ENCODE measurements at regions not wholly inside any gene's neighbourhood (a gene's known extent, or its start where the extent isn't known, plus 50 kb on each side); places are given as distances from the start of the nearest gene placed in this dataset.

DNA sequence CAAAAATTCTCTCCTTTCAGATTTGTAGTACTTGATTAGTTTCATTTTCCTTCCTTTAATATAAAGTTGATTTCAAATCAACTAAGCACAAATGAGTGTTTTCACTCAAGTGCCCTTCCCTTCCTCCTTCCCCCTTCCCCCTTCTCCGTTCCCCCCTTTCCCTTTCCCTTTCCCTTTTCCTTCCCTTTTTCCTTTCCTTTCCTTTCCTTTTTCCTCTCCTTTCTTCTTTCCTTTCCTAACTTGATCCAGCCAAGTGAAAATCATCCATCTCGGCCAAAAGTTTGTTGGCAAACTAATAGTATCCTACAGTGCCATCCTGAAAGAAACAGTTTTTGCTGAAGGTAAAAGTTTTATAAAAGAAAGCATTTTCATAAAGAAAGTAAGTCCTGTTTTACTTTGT is 85.3 kb upstream of the CD180 start:
- no peak for DNase-seq

GRCh38 chr5:67273689-67274356 is 77.2 kb upstream of the CD180 start:
- DNase-seq, result no peak

DNA sequence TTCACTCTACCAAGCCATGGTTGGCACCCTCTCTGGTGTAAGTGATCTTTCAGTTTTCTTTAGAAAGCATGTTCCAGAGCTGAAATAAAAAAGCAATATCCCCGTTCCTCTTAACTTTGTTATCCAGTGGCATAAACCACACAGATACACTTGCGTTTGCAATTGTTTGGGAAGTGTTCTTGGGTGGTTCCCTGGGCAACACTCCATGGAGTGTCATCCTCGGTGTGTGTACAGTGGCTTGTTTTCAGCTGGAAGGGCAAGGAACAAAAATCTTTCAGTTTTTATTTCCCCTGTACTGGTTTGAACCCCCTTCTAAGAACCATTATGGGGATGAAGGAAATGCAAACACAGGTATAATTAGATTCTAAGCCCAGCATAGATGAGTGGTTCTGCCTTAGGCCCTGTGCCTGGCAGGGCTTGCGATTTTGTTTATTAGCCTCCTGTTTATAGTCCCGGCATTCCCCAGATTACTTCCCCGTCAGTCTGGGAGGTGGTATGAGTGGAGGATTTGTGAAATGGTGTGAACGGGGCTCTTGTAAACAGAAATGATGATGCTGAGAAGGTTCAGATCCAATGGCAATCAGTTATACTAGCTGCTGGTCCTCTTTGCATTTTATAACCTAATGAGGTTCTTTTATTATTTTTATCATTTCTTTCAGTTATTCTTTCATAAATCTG is 76.0 kb upstream of the CD180 start:
- no peak for DNase-seq

GRCh38 chr5:67268231-67269021 is 71.8 kb upstream of the CD180 start:
- no peak for DNase-seq

DNA sequence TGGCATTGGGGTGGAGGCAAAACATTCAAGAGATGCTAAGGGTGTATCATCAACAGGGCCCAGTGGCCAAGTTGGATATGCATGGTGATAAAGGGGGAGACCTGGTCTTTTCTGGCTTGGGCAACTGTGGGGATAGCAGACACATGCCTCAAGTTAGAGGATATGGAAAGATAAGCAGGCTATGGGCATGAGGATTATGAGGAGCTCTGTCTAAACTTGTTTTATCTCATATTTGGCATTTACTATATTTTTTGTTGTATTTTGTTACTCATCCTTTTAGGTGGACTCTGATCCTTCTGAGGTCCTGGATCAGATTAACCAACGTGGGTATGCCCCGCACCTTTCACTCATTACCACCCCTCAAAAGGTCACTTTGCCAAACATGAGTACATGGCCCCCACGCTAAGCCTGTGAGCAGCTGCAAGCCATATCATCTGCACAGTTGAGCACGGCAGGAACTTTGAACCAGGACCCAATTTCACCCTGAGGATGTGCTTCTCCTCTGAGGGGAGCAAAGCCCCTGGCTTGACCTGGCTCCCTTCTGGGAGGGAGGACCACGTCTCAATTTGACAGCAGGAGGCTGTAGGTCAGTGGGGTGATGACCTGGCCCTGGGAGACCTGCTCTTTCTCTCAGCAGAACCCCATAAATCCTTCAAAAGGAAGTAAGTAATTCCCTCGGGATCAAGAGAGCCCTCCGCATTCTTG is 71.1 kb upstream of the CD180 start:
- no peak for DNase-seq

DNA sequence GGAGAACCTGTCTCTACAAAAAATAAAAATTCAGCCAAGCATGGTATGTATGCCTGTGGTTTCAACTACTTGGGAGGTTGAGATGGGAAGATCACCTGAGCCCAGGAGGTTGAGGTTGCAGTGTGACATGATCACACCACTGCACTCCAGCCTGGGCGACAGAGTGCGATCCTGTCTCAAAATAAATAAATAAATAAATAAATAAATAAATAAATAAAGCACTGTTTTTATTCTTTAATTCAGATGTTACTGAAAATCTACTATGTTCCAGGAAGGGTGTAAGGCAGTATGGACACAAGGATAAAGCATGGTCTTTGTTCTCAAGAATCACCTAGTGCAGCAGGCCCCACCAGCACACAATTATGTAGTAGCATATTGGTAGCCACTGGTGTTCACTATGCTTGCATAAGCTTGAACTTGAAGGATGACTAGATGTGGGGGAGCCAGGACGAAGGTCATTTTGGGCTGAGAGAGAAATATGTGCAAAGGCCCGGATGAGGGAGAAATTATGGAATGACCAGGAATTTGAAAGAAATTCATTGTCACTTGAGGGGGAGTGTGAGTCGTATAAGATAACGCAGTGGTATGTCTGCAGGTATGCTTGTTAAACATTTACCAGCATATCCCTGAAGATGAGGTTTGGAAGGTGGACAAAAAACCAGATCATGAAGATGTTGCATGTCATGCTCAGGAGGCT is 70.2 kb upstream of the CD180 start:
- DNase-seq, result no peak

- DNase-seq, result no peak
Observed at GRCh38 chr5:67265951-67266350, 69.4 kb upstream of the CD180 start.

- DNase-seq, result no peak
Observed at GRCh38 chr5:67263656-67264408, 67.2 kb upstream of the CD180 start.

DNA sequence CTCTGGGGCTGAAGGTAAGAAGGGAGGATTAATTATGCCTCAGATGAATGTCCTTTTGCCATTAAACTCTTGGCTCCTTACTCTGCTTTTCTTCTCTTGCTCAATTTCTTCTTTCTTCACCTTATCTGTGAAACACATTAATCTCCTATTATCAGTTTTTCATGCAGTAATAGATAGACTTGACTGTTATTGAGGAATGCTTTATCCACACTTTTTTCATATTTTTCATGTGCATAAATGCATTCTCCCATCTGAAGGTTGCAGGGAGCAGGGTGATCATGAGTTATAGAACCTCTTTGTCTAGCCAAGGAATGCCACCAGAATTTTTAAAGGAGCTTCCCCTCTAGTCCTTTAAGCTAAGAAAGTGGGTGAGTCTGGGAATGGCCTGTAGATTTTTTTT is 66.4 kb upstream of the CD180 start:
- DNase-seq, result no peak

DNA sequence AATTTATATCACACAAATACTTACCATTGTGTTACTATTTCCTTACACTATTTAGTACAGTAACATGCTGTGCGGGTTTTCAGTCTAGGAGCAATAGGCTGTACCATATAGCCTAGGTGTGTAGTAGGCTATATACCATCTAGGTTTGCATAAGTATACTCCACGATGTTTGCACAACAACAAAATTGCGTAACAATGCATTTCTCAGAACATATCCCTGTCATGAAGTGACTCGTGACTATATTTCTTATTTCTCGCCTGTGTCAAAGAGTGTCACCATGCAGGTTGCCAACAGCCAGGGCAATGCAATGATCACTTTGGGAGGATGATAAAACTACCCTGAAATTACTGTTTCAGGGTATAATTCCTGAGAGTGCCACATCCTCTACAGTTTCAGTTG is 65.6 kb upstream of the CD180 start:
- no peak for DNase-seq

DNA sequence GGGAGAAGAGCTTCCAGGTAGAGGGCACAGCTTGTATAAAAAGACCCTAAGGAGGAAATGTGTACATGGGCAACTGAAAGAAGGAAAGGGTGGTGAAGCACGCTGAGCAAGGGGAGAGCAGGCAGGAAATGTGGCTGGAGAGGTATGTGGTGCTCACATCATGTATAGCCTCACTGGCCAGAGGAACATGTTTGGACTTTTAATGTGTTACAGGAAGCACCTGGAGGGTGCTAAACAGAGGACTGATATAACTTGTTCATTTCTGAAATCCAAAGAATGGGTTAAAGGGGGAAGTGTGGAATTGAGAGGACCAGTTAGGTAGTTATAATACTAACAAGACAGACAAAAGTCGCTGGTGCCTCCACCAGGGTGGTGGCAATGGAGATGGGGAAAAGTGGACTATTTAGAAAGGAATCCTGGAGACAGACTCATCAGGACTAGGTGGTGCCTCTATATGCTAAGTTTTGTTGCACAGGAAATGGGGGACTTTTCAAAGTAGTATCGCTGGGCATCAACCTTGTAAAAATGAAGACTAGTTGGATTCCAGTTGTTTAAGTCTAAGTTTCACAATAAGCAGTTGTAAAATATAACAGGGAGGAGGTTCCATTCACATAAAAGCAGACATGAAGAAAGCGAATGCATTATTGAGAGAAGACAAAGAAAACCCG is 63.1 kb upstream of the CD180 start:
- no peak for DNase-seq

GRCh38 chr5:67257500-67257899 is 60.9 kb upstream of the CD180 start:
- DNase-seq, result no peak

DNA sequence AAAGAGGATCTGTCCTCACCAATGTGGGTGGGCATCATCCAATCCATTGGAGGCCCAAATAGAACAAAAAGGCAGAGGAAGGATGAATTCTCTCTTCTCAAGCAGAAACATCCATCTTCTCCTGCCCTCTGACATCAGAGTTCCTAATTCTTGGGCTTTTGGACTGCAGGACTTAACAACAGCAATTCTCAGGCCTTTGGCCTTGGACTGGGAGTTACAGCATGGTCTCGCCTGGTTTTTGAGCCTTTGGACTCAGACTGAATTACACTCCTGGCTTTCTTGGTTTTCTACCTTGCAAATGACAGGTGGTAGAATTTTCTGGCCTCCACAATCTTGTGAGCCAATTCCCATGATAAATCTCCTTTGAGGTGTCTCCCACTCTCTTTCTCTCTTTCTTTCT is 60.5 kb upstream of the CD180 start:
- DNase-seq, result no peak

- DNase-seq, result no peak
Observed at GRCh38 chr5:67255881-67256280, 59.3 kb upstream of the CD180 start.

DNA sequence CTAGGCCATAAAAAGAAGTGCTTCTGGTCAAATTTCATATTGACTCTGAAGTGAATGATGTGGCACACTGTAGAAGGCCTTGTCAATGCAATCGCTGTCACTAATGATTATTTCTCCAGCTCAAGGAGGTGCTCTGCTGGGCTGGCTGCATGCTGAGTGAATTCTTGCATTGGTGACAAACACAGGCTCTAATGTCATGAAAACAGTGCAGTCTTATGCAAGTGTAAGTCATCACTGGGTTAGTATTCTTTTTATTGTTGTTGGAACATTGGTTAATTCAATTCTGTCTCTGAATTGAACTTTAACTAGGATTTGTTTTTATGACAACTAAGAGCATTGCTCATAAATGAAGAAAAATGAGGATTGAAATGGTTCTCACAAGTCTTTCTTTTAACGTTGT is 57.3 kb upstream of the CD180 start:
- DNase-seq, result no peak

DNA sequence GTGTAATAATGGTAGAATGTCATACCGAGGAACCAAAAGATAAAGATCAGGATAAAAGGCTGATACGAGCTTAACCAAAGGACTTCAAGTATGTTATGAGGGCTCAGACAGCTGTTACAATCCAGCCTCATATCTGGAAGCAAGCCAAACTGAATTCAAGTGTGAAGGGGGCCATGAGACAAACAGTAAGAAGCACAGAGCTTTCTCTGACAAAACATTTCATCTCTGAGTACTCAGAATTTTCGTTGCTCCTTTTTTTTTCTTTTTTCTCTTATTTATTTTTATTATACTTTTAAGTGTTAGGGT is 52.9 kb upstream of the CD180 start:
- no peak for DNase-seq

GRCh38 chr5:67248703-67249589 is 52.3 kb upstream of the CD180 start:
- no peak for DNase-seq

DNA sequence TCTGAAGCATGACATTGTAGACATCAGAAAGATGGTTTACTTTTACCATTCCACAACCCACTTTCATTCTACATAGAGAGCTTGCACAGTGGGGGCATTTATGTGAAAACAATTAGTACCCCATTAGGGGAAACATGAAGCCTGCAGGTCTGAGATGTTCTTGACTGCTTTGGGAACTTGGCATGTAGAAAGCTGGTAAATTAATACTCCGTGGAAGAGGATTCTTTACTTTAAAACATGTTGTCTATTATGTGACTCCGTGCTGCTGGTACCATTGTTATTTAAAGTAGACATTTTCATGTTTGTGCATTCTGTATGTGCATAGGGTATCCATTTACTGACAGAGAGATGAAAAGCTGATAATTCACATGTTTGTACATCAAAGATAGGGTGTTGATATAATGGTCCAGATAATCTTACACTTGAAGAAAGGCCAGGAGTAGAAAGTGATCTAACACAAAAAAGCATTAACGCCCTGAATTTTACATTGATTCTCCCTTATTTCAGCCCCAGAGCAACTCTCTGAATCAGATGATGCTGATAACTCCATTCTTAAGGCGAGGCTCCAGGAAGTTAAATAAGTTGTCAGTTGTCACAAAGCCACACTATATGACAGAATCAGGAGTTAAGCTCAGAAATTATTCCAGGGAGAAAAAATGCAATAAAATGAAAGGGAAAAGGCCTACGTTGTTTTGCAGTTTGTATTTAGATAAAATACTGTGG is 50.1 kb upstream of the CD180 start:
- DNase-seq, result no peak

Data from CD4-positive, alpha-beta T cell treated with Interleukin-10 for 1 hour (primary cell).